Loucy (cell line): ENCODE measurements at regions not wholly inside any gene's neighbourhood (a gene's known extent, or its start where the extent isn't known, plus 50 kb on each side); places are given as distances from the start of the nearest gene placed in this dataset.

Experiments used
- H2AFZ ChIP-seq: fragments of 200-600 bp; sonication (generic); 2 replicates; pipeline ENCODE4 v1.6.0; 2016; ENCODE audit warnings: antibody characterized with exemption, mild to moderate bottlenecking, low read length, moderate library complexity
- H3F3A ChIP-seq: fragments of 200-600 bp; 2 replicates; pipeline ENCODE4 v1.6.0; 2016; ENCODE audit warnings: antibody characterized with exemption, low read depth, mild to moderate bottlenecking
- H3K27me3 ChIP-seq: fragments of 200-600 bp; sonication (generic); 2 replicates; pipeline ENCODE4 v1.6.1; 2014; ENCODE audit warnings: low read length, mild to moderate bottlenecking; ENCODE audit not compliant: insufficient read depth, poor library complexity, severe bottlenecking
- H3K36me3 ChIP-seq: fragments of 200-600 bp; sonication (generic); 2 replicates; pipeline ENCODE4 v1.6.1; 2016; ENCODE audit warnings: low read length; ENCODE audit not compliant: insufficient read depth
- H3K4me1 ChIP-seq: fragments of 200-600 bp; sonication (generic); 2 replicates; pipeline ENCODE4 v1.5.1; 2014; ENCODE audit warnings: low read length, mild to moderate bottlenecking; ENCODE audit not compliant: insufficient read depth, poor library complexity, severe bottlenecking
- H3K4me2 ChIP-seq: fragments of 200-600 bp; sonication (generic); 2 replicates; pipeline ENCODE4 v1.6.0; 2014; ENCODE audit warnings: antibody characterized with exemption, low read length, low read depth, mild to moderate bottlenecking; ENCODE audit not compliant: poor library complexity, severe bottlenecking
- H3K4me3 ChIP-seq: fragments of 200-600 bp; sonication (generic); 2 replicates; pipeline ENCODE4 v1.5.1; 2014; ENCODE audit warnings: low read length, mild to moderate bottlenecking, mixed read lengths; ENCODE audit not compliant: poor library complexity, severe bottlenecking
- H3K79me2 ChIP-seq: fragments of 200-600 bp; sonication (generic); 2 replicates; pipeline ENCODE4 v1.6.1; 2014; ENCODE audit warnings: low read length; ENCODE audit not compliant: insufficient read depth
- H3K9ac ChIP-seq: fragments of 200-600 bp; sonication (generic); 2 replicates; pipeline ENCODE4 v1.6.0; 2014; ENCODE audit warnings: mild to moderate bottlenecking, low read depth, low read length, moderate library complexity; ENCODE audit not compliant: poor library complexity, severe bottlenecking
- H3K9me2 ChIP-seq: fragments of 200-600 bp; sonication (generic); replicated peaks from 2 replicates; pipeline ENCODE4 v1.6.1; 2016; ENCODE audit warnings: low read depth, low read length, mixed read lengths
- H3K9me3 ChIP-seq: fragments of 200-600 bp; sonication (generic); 2 replicates; pipeline ENCODE4 v1.6.1; 2014; ENCODE audit warnings: mild to moderate bottlenecking, antibody characterized with exemption, low read length, low read depth; ENCODE audit not compliant: insufficient read depth
- H4K20me1 ChIP-seq: fragments of 200-600 bp; sonication (generic); 2 replicates; pipeline ENCODE4 v1.6.0; 2014; ENCODE audit warnings: antibody characterized with exemption, low read length, mild to moderate bottlenecking; ENCODE audit not compliant: insufficient read depth, poor library complexity, severe bottlenecking
- CTCF ChIP-seq: fragments of 200-600 bp; sonication (generic); conservative IDR thresholded peaks from 2 replicates; pipeline ENCODE4 v1.5.1; 2014; ENCODE audit warnings: mild to moderate bottlenecking, antibody characterized with exemption, low read length
- EZH2phosphoT487 ChIP-seq: fragments of 200-600 bp; IDR thresholded peaks from 2 replicates; pipeline ENCODE4 v1.6.1; 2018; ENCODE audit warnings: antibody characterized with exemption, mild to moderate bottlenecking, moderate library complexity, borderline replicate concordance

GRCh38 chr18:77736842-77737241 lies 487.2 kb downstream of the GALR1 start:
- no peaks in the 10 kb centered on the region for H3K36me3 ChIP-seq
- no peak overlapping the region for H3K9ac ChIP-seq
- no peak overlapping the region for H2AFZ ChIP-seq
- H3K79me2 ChIP-seq: no peaks in the 10 kb centered on the region
- no peaks in the 10 kb centered on the region for H4K20me1 ChIP-seq
- H3K4me1 ChIP-seq: peaks cover 7% of the 10 kb centered on the region
- H3K27me3 ChIP-seq: no peaks in the 10 kb centered on the region
- no peaks in the 10 kb centered on the region for H3F3A ChIP-seq
- H3K4me2 ChIP-seq: no peak overlapping the region
- H3K9me3 ChIP-seq: no peaks in the 10 kb centered on the region
- TF ChIP-seq EZH2phosphoT487: no peak
- TF ChIP-seq CTCF: no peak
- no peaks in the 10 kb centered on the region for H3K9me2 ChIP-seq
- no peak overlapping the region for H3K4me3 ChIP-seq

- no peak for TF ChIP-seq EZH2phosphoT487
- TF ChIP-seq CTCF: no peak
- no peaks in the 10 kb centered on the region for H3K36me3 ChIP-seq
These were observed 487.8 kb downstream of the GALR1 start for GRCh38 chr18:77737405-77737804.

GRCh38 chr18:77749089-77749488 lies 499.4 kb downstream of the GALR1 start:
- no peak overlapping the region for H3K9ac ChIP-seq
- H3K4me1 ChIP-seq: no peaks in the 10 kb centered on the region
- H3K79me2 ChIP-seq: no peaks in the 10 kb centered on the region
- H3K36me3 ChIP-seq: no peaks in the 10 kb centered on the region
- no peaks in the 10 kb centered on the region for H3K27me3 ChIP-seq
- H3K4me2 ChIP-seq: no peak overlapping the region
- no peaks in the 10 kb centered on the region for H3K9me2 ChIP-seq
- TF ChIP-seq CTCF (peak; percentile 79), EZH2phosphoT487 (no peak)
- no peak overlapping the region for H2AFZ ChIP-seq
- no peaks in the 10 kb centered on the region for H3K9me3 ChIP-seq
- H3K4me3 ChIP-seq: no peak overlapping the region
- no peaks in the 10 kb centered on the region for H3F3A ChIP-seq
- H4K20me1 ChIP-seq: no peaks in the 10 kb centered on the region

More at GRCh38 chr18:77737405-77737804, 487.8 kb downstream of the GALR1 start:
- Histone ChIP-seq H3K4me1 (peaks cover 7% of the 10 kb centered on the region), H3K9me2 (no peaks in the 10 kb centered on the region), H4K20me1 (no peaks in the 10 kb centered on the region), H3K4me2 (no peak overlapping the region), H3F3A (no peaks in the 10 kb centered on the region), H3K4me3 (no peak overlapping the region), H3K27me3 (no peaks in the 10 kb centered on the region), H3K9me3 (no peaks in the 10 kb centered on the region), H3K9ac (no peak overlapping the region), H3K79me2 (no peaks in the 10 kb centered on the region), H2AFZ (no peak overlapping the region)
